GM12891 (cell line): ENCODE measurements at regions not wholly inside any gene's neighbourhood (a gene's known extent, or its start where the extent isn't known, plus 50 kb on each side); places are given as distances from the start of the nearest gene placed in this dataset.

Experiments
- POLR2A ChIP-seq: IDR thresholded peaks from 2 replicates; pipeline ENCODE4 v1.6.1; 2011; ENCODE audit warnings: low read depth, low read length, control low read depth
- POLR2AphosphoS5 ChIP-seq: IDR thresholded peaks from 2 replicates; pipeline ENCODE4 v1.6.1; 2011; ENCODE audit warnings: low read depth, low read length, control low read depth

DNA sequence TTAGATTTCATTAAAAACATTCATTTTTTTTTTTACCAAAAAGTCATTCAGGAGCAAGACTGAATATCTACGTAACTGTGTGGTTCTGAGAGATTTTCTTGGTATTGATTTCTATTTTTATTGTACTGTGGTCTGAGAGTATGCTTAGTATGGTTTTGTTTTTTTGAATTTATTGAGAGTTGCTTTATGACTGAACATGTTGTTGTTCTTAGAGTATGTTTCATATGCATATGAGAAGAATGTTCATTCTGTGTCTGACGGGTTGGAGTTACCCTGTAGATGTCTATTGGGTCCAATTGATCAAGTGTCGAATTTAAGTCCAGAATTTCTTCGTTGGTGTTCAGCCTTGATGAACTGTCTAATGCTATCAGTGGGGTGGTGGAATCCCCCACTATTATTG, 306.0 kb upstream of the KCNJ16 start:
- no peak for TF ChIP-seq POLR2A
- TF ChIP-seq POLR2AphosphoS5: no peak
